GM10266 (cell line): ENCODE measurements at regions not wholly inside any gene's neighbourhood (a gene's known extent, or its start where the extent isn't known, plus 50 kb on each side); places are given as distances from the start of the nearest gene placed in this dataset.

Source experiments
- DNase-seq: peaks from one replicate; pipeline ENCODE4 v3.0.0; 2012; ENCODE audit errors: extremely low spot score
- CTCF ChIP-seq: IDR thresholded peaks from 2 replicates; pipeline ENCODE4 v1.5.1; 2012; ENCODE audit warnings: mild to moderate bottlenecking, low read depth; ENCODE audit not compliant: control insufficient read depth, insufficient read depth; ENCODE audit errors: missing control alignments

GRCh38 chr1:88134983-88135921, 548.8 kb upstream of the PKN2 start:
- no peak for DNase-seq
- no peak for TF ChIP-seq CTCF

GRCh38 chr1:88139633-88140032, 544.4 kb upstream of the PKN2 start:
- no peak for TF ChIP-seq CTCF
- DNase-seq = no peak

- no peak for DNase-seq
- no peak for TF ChIP-seq CTCF
These were observed 543.7 kb upstream of the PKN2 start for GRCh38 chr1:88140325-88140724.

- no peak for TF ChIP-seq CTCF
- no peak for DNase-seq
These were observed 542.5 kb upstream of the PKN2 start for GRCh38 chr1:88141499-88142074.

- no peak for DNase-seq
- TF ChIP-seq CTCF = no peak
These were observed 538.3 kb upstream of the PKN2 start for GRCh38 chr1:88145752-88146151.

- no peak for DNase-seq
- no peak for TF ChIP-seq CTCF
These were observed 534.4 kb upstream of the PKN2 start for GRCh38 chr1:88149686-88150085.

GRCh38 chr1:88150330-88150729, 533.7 kb upstream of the PKN2 start:
- no peak for DNase-seq
- TF ChIP-seq CTCF = no peak
